PC-9 (cell line): ENCODE measurements at regions not wholly inside any gene's neighbourhood (a gene's known extent, or its start where the extent isn't known, plus 50 kb on each side); places are given as distances from the start of the nearest gene placed in this dataset.

Source experiments
- BruUV-seq: library from RNA; stranded (reverse); fragments of 400-500 nt; replicated peaks from 2 replicates; lab custom pipeline; 2021; lab: Mats Ljungman, UMichigan
- CTCF ChIA-PET: fragments of 300-600 bp; sonication (Branson Sonifier 250); formaldehyde crosslinking; loops from one replicate; lab custom pipeline; 2022; ENCODE audit warnings: antibody characterized with exemption; lab: Charles Lee
- POLR2A ChIA-PET: fragments of 300-600 bp; sonication (Branson Sonifier 250); formaldehyde crosslinking; loops from one replicate; lab custom pipeline; 2022; ENCODE audit warnings: antibody characterized with exemption; ENCODE audit not compliant: unreplicated experiment; lab: Charles Lee
- DNase-seq, 2 experiments: peaks; one replicate each; pipeline versions ENCODE4 v3.0.0 to v3.0.0-alpha.2; 2015 to 2022; ENCODE audit warnings: mixed read lengths in 1 of 2
- H2AFZ ChIP-seq: fragments of 200-600 bp; sonication (generic); 2 replicates; pipeline ENCODE4 v1.8.1; 2017; ENCODE audit warnings: antibody characterized with exemption
- H3F3A ChIP-seq: fragments of 200-600 bp; sonication (generic); 2 replicates; pipeline ENCODE4 v1.8.1; 2017; ENCODE audit warnings: antibody characterized with exemption, mild to moderate bottlenecking, low read depth; ENCODE audit not compliant: insufficient read depth
- H3K27ac ChIP-seq: fragments of 200-600 bp; sonication (generic); 2 replicates; pipeline ENCODE4 v1.6.1; 2016; ENCODE audit warnings: mixed run types
- H3K27me3 ChIP-seq: fragments of 200-600 bp; sonication (generic); 2 replicates; pipeline ENCODE4 v1.6.1; 2016; ENCODE audit warnings: low read depth, mixed run types; ENCODE audit not compliant: insufficient read depth
- H3K36me3 ChIP-seq: fragments of 200-600 bp; sonication (generic); 2 replicates; pipeline ENCODE4 v1.6.1; 2016; ENCODE audit warnings: low read depth, mixed run types
- H3K4me1 ChIP-seq: fragments of 200-600 bp; sonication (generic); replicated peaks from 2 replicates; pipeline ENCODE4 v1.6.1; 2016; ENCODE audit warnings: mixed run types; ENCODE audit not compliant: insufficient read depth
- H3K4me2 ChIP-seq: fragments of 200-600 bp; sonication (generic); 2 replicates; pipeline ENCODE4 v1.6.1; 2017; ENCODE audit warnings: mixed run types
- H3K4me3 ChIP-seq: fragments of 200-600 bp; sonication (generic); 2 replicates; pipeline ENCODE4 v1.6.1; 2016; ENCODE audit warnings: mixed run types
- H3K79me2 ChIP-seq: fragments of 200-600 bp; sonication (generic); 2 replicates; pipeline ENCODE4 v1.6.1; 2017; ENCODE audit warnings: low read depth, mixed run types
- H3K9me2 ChIP-seq: fragments of 200-600 bp; sonication (generic); 2 replicates; pipeline ENCODE4 v1.8.1; 2017; ENCODE audit warnings: mild to moderate bottlenecking; ENCODE audit not compliant: insufficient read depth
- H3K9me3 ChIP-seq: fragments of 200-600 bp; sonication (generic); 2 replicates; pipeline ENCODE4 v1.8.1; 2016; ENCODE audit warnings: low read depth; ENCODE audit not compliant: insufficient read depth
- H4K20me1 ChIP-seq: fragments of 200-600 bp; sonication (generic); 2 replicates; pipeline ENCODE4 v1.8.1; 2017; ENCODE audit not compliant: insufficient read depth
- CTCF ChIP-seq: fragments of 200-600 bp; sonication (generic); conservative IDR thresholded peaks from 2 replicates; pipeline ENCODE4 v1.6.1; 2017; ENCODE audit warnings: mixed run types, antibody characterized with exemption, mild to moderate bottlenecking, moderate library complexity
- EZH2 ChIP-seq: fragments of 200-600 bp; sonication (generic); IDR thresholded peaks from 2 replicates; pipeline ENCODE4 v1.8.0; 2017; ENCODE audit warnings: antibody characterized with exemption, low read depth
- intact Hi-C: fragments of 100-400 bp; cut with micrococcal nuclease; formaldehyde crosslinking; loops from one replicate; pipeline ENCODE4 v1.10.0; 2022; ENCODE audit not compliant: unreplicated experiment

- no TSS peak for BruUV-seq
- no peak for DNase-seq
- Histone ChIP-seq H3K27me3 (no peaks in the 10 kb centered on the region), H3K4me2 (no peak overlapping the region), H3F3A (no peaks in the 10 kb centered on the region), H2AFZ (0 out of 2 replicates have a peak overlapping the region, but pooled peaks have one; percentile 28), H3K36me3 (no peaks in the 10 kb centered on the region), H3K27ac (no peak overlapping the region), H3K4me3 (no peak overlapping the region), H3K9me3 (no peaks in the 10 kb centered on the region), H3K9me2 (no peaks in the 10 kb centered on the region; the same call in 1 of the 2 replicates), H4K20me1 (no peaks in the 10 kb centered on the region), H3K4me1 (no peaks in the 10 kb centered on the region), H3K79me2 (no peaks in the 10 kb centered on the region)
- CTCF ChIA-PET, result no interaction called here
- TF ChIP-seq EZH2, result no peak
- TF ChIP-seq CTCF, result no peak
- intact Hi-C loops, result no loop called here
- POLR2A ChIA-PET, result no interaction called here
Observed at GRCh38 chr18:1811282-1811681, 760.0 kb downstream of the METTL4 start.

- intact Hi-C loops, result no loop called here
- POLR2A ChIA-PET, result interaction anchor here (0.6 kb wide), 1 partner anchor 1068 kb away, joined by 7 read pairs; no protein-coding TSS in a partner anchor
- TF ChIP-seq EZH2 (no peak), CTCF (no peak)
Observed at GRCh38 chr18:1825296-1825695, 746.0 kb downstream of the METTL4 start.

GRCh38 chr18:1840878-1841277 is 730.4 kb downstream of the METTL4 start:
- Histone ChIP-seq H3K79me2 (no peaks in the 10 kb centered on the region), H3K36me3 (no peaks in the 10 kb centered on the region), H3F3A (no peaks in the 10 kb centered on the region), H3K9me2 (no peaks in the 10 kb centered on the region), H4K20me1 (no peaks in the 10 kb centered on the region), H3K4me1 (no peaks in the 10 kb centered on the region), H3K27me3 (no peaks in the 10 kb centered on the region), H3K4me3 (no peak overlapping the region), H3K4me2 (no peak overlapping the region), H3K27ac (no peak overlapping the region), H3K9me3 (no peaks in the 10 kb centered on the region), H2AFZ (no peak overlapping the region)
- TF ChIP-seq CTCF (no peak), EZH2 (no peak)
- POLR2A ChIA-PET, result no interaction called here
- BruUV-seq, result no TSS peak
- CTCF ChIA-PET, result no interaction called here
- intact Hi-C loops, result no loop called here
- DNase-seq, result no peak

More at GRCh38 chr18:1825296-1825695, 746.0 kb downstream of the METTL4 start:
- Histone ChIP-seq H3K4me3 (no peak overlapping the region), H3K9me3 (no peaks in the 10 kb centered on the region), H3K4me1 (no peaks in the 10 kb centered on the region), H4K20me1 (no peaks in the 10 kb centered on the region), H3K79me2 (no peaks in the 10 kb centered on the region), H3K9me2 (no peaks in the 10 kb centered on the region; the same call in 1 of the 2 replicates), H3K27me3 (no peaks in the 10 kb centered on the region), H3K4me2 (no peak overlapping the region), H3F3A (no peaks in the 10 kb centered on the region), H3K36me3 (no peaks in the 10 kb centered on the region), H2AFZ (no peak overlapping the region), H3K27ac (no peak overlapping the region)
- CTCF ChIA-PET, result no interaction called here
- no TSS peak for BruUV-seq
- no peak for DNase-seq
